Chondrocyte (in vitro differentiated cells): ENCODE measurements at regions not wholly inside any gene's neighbourhood (a gene's known extent, or its start where the extent isn't known, plus 50 kb on each side); places are given as distances from the start of the nearest gene placed in this dataset.

Experiments
- DNase-seq: peaks from one replicate; pipeline ENCODE4 v3.0.0; 2021; ENCODE audit warnings: mixed read lengths, low spot score
- H3K27ac Mint-ChIP-seq: one replicate; pipeline ENCODE4 v1.8.0; 2021; ENCODE audit warnings: mild to moderate bottlenecking, moderate library complexity, mixed read lengths; ENCODE audit not compliant: unreplicated experiment
- H3K27me3 Mint-ChIP-seq: 2 replicates; pipeline ENCODE4 v1.8.0; 2021; ENCODE audit warnings: low read depth, mixed read lengths
- H3K36me3 Mint-ChIP-seq: 2 replicates; pipeline ENCODE4 v1.8.0; 2021; ENCODE audit warnings: low read depth, mixed read lengths
- H3K4me1 Mint-ChIP-seq: 2 replicates; pipeline ENCODE4 v1.8.0; 2021; ENCODE audit warnings: low read depth, mild to moderate bottlenecking, mixed read lengths
- H3K4me3 Mint-ChIP-seq: one replicate; pipeline ENCODE4 v1.8.0; 2021; ENCODE audit warnings: mild to moderate bottlenecking, moderate library complexity, mixed read lengths; ENCODE audit not compliant: unreplicated experiment
- H3K9me3 Mint-ChIP-seq: 2 replicates; pipeline ENCODE4 v1.8.0; 2021; ENCODE audit warnings: low read depth, mixed read lengths
- TF ChIP-seq, protein P1 (sequence below): fragments of 200-600 bp; sonication (generic); IDR thresholded peaks from 2 replicates; pipeline ENCODE4 v1.5.0; 2021; ENCODE audit warnings: antibody characterized with exemption, mild to moderate bottlenecking, moderate library complexity

DNA sequence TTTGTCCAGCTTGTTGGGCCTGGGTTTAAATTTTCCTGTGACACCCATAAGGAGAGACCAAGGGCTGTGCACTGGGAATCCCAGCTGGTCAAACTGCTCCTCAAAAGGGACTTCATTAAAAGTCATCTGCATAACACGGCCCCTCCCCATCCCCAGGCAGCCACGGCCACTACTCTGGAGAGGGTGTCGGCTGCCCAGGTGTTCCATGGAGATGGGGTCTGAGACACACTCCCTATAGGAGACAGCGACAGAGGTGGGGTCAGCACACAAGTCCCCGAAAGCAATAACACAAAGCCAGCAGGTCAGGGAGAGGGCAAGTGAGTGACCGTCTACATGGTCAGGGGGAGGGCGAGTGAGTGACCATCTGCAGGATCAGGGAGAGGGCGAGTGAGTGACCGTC lies 75.6 kb upstream of the BCL11B start:
- peaks cover 2% of the 10 kb centered on the region for H3K36me3 Mint-ChIP-seq
- no peaks in the 10 kb centered on the region for H3K9me3 Mint-ChIP-seq
- no peak for DNase-seq
- peaks cover 19% of the 10 kb centered on the region for H3K27me3 Mint-ChIP-seq
- no peak overlapping the region for H3K4me3 Mint-ChIP-seq
- TF ChIP-seq, protein P1, sequence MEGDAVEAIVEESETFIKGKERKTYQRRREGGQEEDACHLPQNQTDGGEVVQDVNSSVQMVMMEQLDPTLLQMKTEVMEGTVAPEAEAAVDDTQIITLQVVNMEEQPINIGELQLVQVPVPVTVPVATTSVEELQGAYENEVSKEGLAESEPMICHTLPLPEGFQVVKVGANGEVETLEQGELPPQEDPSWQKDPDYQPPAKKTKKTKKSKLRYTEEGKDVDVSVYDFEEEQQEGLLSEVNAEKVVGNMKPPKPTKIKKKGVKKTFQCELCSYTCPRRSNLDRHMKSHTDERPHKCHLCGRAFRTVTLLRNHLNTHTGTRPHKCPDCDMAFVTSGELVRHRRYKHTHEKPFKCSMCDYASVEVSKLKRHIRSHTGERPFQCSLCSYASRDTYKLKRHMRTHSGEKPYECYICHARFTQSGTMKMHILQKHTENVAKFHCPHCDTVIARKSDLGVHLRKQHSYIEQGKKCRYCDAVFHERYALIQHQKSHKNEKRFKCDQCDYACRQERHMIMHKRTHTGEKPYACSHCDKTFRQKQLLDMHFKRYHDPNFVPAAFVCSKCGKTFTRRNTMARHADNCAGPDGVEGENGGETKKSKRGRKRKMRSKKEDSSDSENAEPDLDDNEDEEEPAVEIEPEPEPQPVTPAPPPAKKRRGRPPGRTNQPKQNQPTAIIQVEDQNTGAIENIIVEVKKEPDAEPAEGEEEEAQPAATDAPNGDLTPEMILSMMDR = no peak
- no peak overlapping the region for H3K27ac Mint-ChIP-seq
- H3K4me1 Mint-ChIP-seq = peaks cover 6% of the 10 kb centered on the region

DNA sequence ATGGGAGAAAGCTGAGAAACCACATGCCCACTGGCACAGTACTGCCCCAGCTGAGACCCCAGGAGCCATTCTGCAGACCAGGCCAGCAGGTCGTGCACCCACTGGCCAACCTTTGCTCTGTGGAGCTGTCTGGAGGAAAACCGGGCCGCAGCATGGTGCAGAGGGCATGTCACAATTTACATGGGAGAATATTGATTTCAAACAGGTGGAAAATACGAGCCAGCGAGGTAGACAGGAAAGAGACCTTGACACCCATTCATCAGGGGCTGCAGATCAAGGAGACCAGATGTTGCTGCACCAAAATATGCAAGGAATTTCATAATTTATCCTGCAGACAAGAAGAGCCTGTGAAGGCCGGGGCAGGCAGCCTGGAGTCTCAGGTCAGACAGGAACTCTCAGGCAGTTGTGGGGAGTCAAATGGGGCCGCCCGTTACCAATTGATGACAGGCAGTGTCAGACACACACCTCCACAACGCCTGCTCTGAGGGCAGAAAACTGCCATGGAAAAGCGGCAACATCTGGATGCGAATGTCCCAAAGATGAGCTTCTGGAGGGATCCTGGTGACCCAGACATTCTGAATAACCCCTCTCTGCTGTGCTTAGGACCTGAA lies 74.6 kb upstream of the BCL11B start:
- peaks cover 20% of the 10 kb centered on the region for H3K27me3 Mint-ChIP-seq

DNA sequence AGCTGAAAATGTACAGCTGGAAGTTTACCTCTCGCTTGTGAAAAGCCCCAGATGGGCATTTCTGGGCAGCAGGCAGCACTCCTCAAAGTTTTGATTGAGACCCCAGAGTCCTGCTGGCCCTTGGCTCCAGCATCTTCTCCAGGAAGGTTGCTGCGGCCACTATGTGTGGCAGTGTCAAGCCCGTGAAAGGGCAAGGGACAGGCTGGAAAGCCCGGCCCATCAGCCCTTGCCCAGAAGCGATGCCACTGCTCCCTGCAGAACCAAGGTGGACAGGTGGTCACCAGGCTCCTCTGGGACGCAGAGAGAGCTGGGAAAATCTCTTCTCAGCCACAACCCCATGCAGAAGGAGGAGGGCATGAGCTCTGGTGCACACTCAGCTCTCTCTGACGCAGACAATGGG lies 73.5 kb upstream of the BCL11B start:
- peaks cover 6% of the 10 kb centered on the region for H3K4me1 Mint-ChIP-seq
- H3K27ac Mint-ChIP-seq = no peak overlapping the region
- TF ChIP-seq, protein P1 = no peak
- no peaks in the 10 kb centered on the region for H3K9me3 Mint-ChIP-seq
- peak; percentile 85 for DNase-seq
- peaks cover 2% of the 10 kb centered on the region for H3K36me3 Mint-ChIP-seq
- H3K4me3 Mint-ChIP-seq = no peak overlapping the region
- H3K27me3 Mint-ChIP-seq = peaks cover 28% of the 10 kb centered on the region

More for the DNA sequence above, 74.6 kb upstream of the BCL11B start:
- Mint-ChIP-seq H3K9me3 (no peaks in the 10 kb centered on the region), H3K4me3 (no peak overlapping the region), H3K36me3 (peaks cover 2% of the 10 kb centered on the region), H3K27ac (no peak overlapping the region), H3K4me1 (peaks cover 6% of the 10 kb centered on the region)
- DNase-seq = no peak
- TF ChIP-seq, protein P1 = no peak

DNA sequence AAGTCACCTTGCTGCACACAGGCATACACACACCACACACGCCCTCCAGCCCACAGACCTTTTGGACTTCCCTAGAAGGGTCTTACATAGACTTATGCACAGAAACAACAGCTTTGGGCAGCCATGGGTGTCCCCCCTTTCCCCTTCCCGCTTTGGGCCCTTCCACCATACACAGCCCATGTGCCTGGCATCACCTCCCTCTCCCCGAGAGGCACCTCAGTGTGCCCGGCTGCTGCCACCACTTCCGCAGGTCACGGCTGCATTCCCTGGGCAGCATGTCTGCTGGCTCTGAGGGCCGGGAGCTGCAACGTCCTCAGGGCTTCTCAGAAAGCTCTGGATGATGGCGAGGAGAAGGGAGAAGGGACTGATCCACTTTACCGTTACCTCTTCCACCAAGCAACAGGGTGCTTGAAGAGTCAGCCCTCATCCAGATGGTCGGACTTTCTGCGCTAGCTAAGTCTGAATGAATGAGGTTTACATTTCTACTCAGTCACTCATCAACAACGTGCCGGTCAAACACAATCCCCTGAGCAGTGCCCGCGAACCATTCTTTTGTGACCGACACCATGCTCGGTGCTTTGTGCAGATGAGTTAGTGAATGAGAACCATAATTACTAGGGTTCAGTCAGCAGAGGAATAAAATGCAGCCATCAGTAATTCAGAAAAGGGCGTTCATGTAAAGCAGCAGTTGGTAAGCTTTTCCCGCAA lies 72.2 kb upstream of the BCL11B start:
- peaks cover 4% of the 10 kb centered on the region for H3K9me3 Mint-ChIP-seq
- peaks cover 38% of the 10 kb centered on the region for H3K27me3 Mint-ChIP-seq
- no peak overlapping the region for H3K27ac Mint-ChIP-seq
- peak; percentile 48 for DNase-seq
- no peak overlapping the region for H3K4me3 Mint-ChIP-seq
- H3K4me1 Mint-ChIP-seq = peaks cover 6% of the 10 kb centered on the region
- TF ChIP-seq, protein P1 = no peak
- H3K36me3 Mint-ChIP-seq = peaks cover 6% of the 10 kb centered on the region

DNA sequence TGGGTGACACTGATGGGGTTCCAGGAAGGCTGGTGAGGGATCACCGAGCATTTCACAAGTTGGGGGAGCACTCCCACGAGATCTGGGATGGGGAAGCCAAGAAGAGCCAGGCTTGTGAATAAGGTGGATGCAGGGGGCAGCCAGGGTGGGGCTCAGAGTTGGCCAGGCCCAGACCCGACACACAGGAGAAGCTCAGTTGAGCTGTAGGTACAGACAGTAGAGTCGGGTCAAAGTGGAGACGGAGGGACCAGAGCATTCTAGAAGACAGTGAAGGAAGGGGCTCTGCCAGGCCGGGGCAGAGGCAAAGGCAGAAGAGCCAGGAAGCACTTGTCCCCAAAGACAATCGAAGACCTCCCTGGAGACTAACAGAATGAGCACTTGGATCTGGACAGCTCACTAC lies 70.9 kb upstream of the BCL11B start:
- Mint-ChIP-seq H3K4me3 (no peak overlapping the region), H3K36me3 (peaks cover 6% of the 10 kb centered on the region), H3K4me1 (peaks cover 6% of the 10 kb centered on the region), H3K27ac (peak overlapping the region; percentile 2), H3K9me3 (peaks cover 4% of the 10 kb centered on the region), H3K27me3 (peaks cover 50% of the 10 kb centered on the region)
- no peak for DNase-seq
- TF ChIP-seq, protein P1 = no peak
